GM12892 (cell line): ENCODE measurements at regions not wholly inside any gene's neighbourhood (a gene's known extent, or its start where the extent isn't known, plus 50 kb on each side); places are given as distances from the start of the nearest gene placed in this dataset.
"Not testable (repeated sequence)": the region's sequence is repeated elsewhere in the genome, so short reads cannot be mapped to it uniquely, and the experiment has no call there.

Experiments used
- DNase-seq: peaks from one replicate; pipeline ENCODE4 v3.0.0; 2011; ENCODE audit not compliant: insufficient read length
- FAIRE-seq: peaks from 2 replicates; lab custom pipeline; 2011; peaks lifted over from hg19 to GRCh38; lab: Jason Lieb, UNC
- POLR2A ChIP-seq: IDR thresholded peaks from 2 replicates; pipeline ENCODE4 v1.6.1; 2011; ENCODE audit warnings: low read depth, low read length, control low read depth
- POLR2AphosphoS5 ChIP-seq: IDR thresholded peaks from 2 replicates; pipeline ENCODE4 v1.6.1; 2011; ENCODE audit warnings: low read depth, low read length, control low read depth
- TAF1 ChIP-seq: IDR thresholded peaks from 2 replicates; pipeline ENCODE4 v1.6.1; 2011; ENCODE audit warnings: low read depth, mild to moderate bottlenecking, control low read depth, low read length, borderline replicate concordance

- DNase-seq (no peak), FAIRE-seq (no peak)
- TF ChIP-seq POLR2A (no peak), POLR2AphosphoS5 (no peak), TAF1 (no peak)
These were observed 639.4 kb downstream of the SLC16A7 start for GRCh38 chr12:60235261-60235660.

DNA sequence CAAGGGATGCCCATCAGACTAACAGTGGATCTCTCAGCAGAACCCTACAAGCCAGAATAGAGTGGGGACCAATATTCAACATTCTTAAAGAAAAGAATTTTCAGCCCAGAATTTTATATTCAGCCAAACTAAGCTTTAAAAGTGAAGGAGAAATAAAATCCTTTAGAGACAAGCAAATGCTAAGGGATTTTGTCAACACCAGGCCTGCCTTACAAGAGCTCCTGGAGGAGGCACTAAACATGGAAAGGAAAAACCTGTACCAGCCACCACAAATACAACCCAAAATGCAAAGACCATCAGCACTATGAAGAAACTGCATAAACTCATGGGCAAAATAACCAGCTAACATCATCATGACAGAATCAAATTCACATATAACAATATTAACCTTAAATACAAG lies 640.6 kb downstream of the SLC16A7 start:
- not testable (repeated sequence) for FAIRE-seq, DNase-seq

DNA sequence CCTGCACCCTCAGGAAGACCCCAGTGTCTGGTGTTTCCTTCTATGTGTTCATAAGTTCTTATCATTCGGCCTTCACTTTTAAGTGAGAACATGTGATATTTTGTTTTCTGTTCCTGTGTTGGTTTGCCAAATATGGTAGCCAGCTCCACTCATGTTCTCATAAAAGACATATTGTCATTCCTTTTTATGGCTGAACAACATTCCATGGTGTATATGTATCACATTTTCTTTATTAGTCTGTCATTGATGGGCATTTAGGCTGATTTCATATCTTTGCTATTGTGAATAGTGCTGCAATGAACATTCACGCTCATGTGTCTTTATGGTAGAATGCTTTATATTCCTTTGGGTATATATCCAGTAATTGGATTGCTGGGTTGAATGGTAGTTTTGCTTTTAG lies 645.1 kb downstream of the SLC16A7 start:
- no peak for TF ChIP-seq POLR2A
- DNase-seq, result no peak
- FAIRE-seq, result no peak

GRCh38 chr12:60251091-60251490 lies 655.3 kb downstream of the SLC16A7 start:
- DNase-seq, result no peak
- no peak for FAIRE-seq
- TF ChIP-seq TAF1 (no peak), POLR2A (no peak), POLR2AphosphoS5 (no peak)

GRCh38 chr12:60252359-60253096 lies 656.7 kb downstream of the SLC16A7 start:
- TF ChIP-seq TAF1, result no peak
- TF ChIP-seq POLR2AphosphoS5, result no peak
- TF ChIP-seq POLR2A, result no peak
- DNase-seq (no peak), FAIRE-seq (no peak)

- FAIRE-seq, result no peak
These were observed 659.2 kb downstream of the SLC16A7 start for GRCh38 chr12:60255044-60255443.

DNA sequence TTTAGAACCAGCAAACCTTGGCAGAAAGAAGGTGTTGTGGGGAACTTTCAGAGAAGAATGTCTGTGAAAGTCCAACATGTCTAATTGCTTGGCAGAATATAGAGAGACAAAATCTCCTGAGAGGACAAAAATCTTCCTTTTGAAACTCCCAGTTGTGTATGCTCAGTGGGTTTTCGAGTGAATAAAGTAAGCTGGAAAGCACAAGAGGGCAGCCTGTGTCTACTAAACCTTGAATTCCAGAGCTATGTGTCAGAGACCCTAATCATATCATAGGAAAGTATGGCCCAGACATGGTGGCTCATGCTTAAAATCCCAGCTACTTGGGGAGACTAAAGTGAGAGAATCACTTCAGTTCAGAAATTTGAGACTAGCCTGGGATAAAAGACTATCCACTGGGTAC lies 661.2 kb downstream of the SLC16A7 start:
- FAIRE-seq (no peak), DNase-seq (no peak)
- TF ChIP-seq POLR2A, result no peak
- no peak for TF ChIP-seq POLR2AphosphoS5
- TF ChIP-seq TAF1, result no peak

More at GRCh38 chr12:60255044-60255443, 659.2 kb downstream of the SLC16A7 start:
- no peak for DNase-seq
- TF ChIP-seq POLR2AphosphoS5, result no peak
- TF ChIP-seq TAF1, result no peak
- TF ChIP-seq POLR2A, result no peak

DNA sequence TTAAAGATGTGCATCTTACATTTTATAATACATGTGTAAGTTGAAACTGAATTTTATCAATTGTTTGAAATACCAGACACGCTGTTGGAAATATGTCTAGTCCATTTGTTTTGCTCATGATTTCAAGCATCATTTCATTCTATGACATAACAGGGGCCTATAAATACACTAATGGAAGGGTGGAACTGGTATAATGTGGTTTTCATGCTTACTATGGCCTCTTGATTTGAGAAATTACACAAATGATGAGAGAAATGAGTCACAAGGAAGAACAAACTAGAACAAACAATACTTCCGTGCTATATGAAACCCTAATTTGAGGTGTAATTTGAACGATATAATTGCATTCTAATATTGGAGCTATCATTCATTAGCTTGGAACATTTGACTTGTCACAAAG lies 663.4 kb downstream of the SLC16A7 start:
- no peak for TF ChIP-seq POLR2AphosphoS5
- TF ChIP-seq POLR2A, result no peak
- TF ChIP-seq TAF1, result no peak
- no peak for FAIRE-seq
- no peak for DNase-seq

DNA sequence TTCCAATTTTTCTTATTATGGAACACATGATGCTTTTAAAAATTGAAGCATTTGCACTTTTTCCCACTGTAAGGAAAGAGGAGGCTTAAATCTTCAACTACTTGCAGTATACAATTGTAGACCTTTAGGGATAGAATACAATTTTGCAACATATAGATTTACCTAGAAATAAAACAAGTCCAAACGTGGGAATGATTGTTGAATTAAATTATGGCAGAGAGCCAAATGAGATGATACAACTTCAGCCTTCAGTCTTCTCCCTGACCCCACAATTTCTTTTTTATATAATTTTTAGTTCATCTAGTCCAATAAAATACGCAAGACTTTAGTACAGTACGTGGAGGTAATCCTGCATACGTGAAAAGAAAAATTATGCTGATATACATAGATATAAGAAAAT lies 666.5 kb downstream of the SLC16A7 start:
- FAIRE-seq (no peak), DNase-seq (no peak)
- no peak for TF ChIP-seq POLR2A
- TF ChIP-seq TAF1, result no peak
- TF ChIP-seq POLR2AphosphoS5, result no peak

DNA sequence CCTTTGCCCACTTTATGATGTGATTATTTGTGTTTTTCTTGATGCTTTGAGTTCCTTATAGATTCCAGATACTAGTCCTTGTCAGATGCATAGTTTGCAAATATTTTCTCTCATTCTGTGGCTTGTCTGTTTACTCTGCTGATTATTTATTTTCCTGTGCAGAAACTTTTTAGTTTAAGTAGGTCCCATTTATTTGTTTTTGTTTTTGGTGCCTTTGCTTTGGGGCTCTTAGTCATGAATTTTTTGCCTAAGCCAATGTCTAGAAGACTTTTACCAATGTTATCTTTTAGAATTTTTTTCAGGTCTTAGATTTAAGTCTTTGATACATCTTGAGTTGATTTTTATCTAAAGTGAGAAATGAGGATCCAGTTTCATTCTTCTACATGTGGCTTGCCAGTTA lies 667.3 kb downstream of the SLC16A7 start:
- no peak for FAIRE-seq
- DNase-seq, result no peak
- no peak for TF ChIP-seq TAF1
- TF ChIP-seq POLR2A, result no peak
- TF ChIP-seq POLR2AphosphoS5, result no peak

DNA sequence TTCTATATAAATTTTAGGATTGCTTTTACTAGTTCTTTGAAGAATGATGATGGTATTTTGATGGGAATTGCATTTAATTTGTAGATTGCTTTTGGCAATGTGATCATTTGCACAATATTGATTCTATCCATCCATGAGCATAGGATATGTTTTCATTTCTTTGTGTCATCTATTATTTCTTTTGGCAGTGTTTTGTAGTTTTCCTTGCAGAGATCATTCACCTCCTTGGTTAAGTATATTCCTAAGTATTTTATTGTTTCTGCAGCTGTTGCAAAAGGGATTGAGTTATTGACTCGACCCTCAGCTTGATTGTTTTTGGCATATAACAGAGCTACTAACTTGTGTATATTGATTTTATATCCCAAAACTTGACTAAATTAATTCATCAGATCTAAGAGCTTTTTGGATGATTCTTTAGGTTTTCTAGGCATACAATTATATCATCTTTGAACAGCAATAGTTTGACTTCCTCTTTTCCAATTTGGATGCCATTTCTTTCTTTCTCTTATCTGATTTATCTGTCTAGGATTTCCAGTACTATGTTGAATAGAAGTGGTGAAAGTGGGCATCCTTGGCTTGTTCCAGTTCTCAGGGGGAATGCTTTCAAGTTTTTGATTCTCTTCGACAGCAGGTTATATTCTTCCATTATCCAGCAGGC lies 668.1 kb downstream of the SLC16A7 start:
- TF ChIP-seq TAF1 (no peak), POLR2AphosphoS5 (no peak), POLR2A (no peak)
- FAIRE-seq (no peak), DNase-seq (no peak)

DNA sequence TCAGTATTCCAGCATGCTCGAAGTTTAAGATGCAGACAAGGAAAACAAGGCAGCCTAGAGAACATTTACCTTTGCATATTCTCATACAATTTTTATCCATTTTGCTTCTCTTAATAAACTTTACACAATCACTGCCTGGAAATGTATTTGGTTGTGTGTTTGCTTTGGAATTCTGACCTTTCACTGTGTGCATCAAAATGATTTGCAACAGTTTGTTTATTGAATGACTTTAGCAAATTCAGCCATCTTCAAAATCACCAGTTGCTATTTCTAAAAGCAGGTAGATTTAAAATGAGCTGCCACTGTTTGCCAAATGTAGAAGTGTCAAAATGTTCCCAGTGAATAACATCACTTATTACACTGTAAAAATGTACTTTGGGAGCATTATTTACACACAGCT lies 669.9 kb downstream of the SLC16A7 start:
- TF ChIP-seq TAF1 (no peak), POLR2A (no peak), POLR2AphosphoS5 (no peak)
- DNase-seq (no peak), FAIRE-seq (no peak)
